HG03520 (cell line): ENCODE measurements at regions not wholly inside any gene's neighbourhood (a gene's known extent, or its start where the extent isn't known, plus 50 kb on each side); places are given as distances from the start of the nearest gene placed in this dataset.
"Not testable (repeated sequence)": the region's sequence is repeated elsewhere in the genome, so short reads cannot be mapped to it uniquely, and the experiment has no call there.

Experiments
- ATAC-seq: cut with Tn5 transposase; IDR thresholded peaks from one replicate; pipeline ENCODE4 v1.9.1; 2021; ENCODE audit warnings: mild to moderate bottlenecking, moderate library complexity; ENCODE audit not compliant: unreplicated experiment

GRCh38 chr18:1261054-1261453, 356.4 kb downstream of the ADCYAP1 start:
- no peak for ATAC-seq

- ATAC-seq = no peak
Observed at GRCh38 chr18:1267021-1267420, 362.4 kb downstream of the ADCYAP1 start.

GRCh38 chr18:1270081-1270480, 365.4 kb downstream of the ADCYAP1 start:
- ATAC-seq = no peak

- no peak for ATAC-seq
Observed at GRCh38 chr18:1273469-1273868, 368.8 kb downstream of the ADCYAP1 start.

- ATAC-seq = no peak
Observed at GRCh38 chr18:1292167-1292566, 387.5 kb downstream of the ADCYAP1 start.

- no peak for ATAC-seq
Observed at GRCh38 chr18:1294229-1294628, 389.6 kb downstream of the ADCYAP1 start.

GRCh38 chr18:1296237-1296636, 391.6 kb downstream of the ADCYAP1 start:
- ATAC-seq = no peak

GRCh38 chr18:1302861-1303260, 398.2 kb downstream of the ADCYAP1 start:
- ATAC-seq = no peak

- ATAC-seq = no peak
Observed at GRCh38 chr18:1304392-1304992, 399.8 kb downstream of the ADCYAP1 start.

GRCh38 chr18:1306641-1307040, 402.0 kb downstream of the ADCYAP1 start:
- ATAC-seq = no peak

GRCh38 chr18:1308686-1309085, 404.0 kb downstream of the ADCYAP1 start:
- no peak for ATAC-seq

- ATAC-seq = no peak
Observed at GRCh38 chr18:1311376-1311775, 406.7 kb downstream of the ADCYAP1 start.

GRCh38 chr18:1335345-1335744, 430.7 kb downstream of the ADCYAP1 start:
- not testable (repeated sequence) for ATAC-seq

GRCh38 chr18:1350931-1351450, 446.3 kb downstream of the ADCYAP1 start:
- no peak for ATAC-seq

- ATAC-seq = no peak
Observed at GRCh38 chr18:1353025-1353424, 448.4 kb downstream of the ADCYAP1 start.

- no peak for ATAC-seq
Observed at GRCh38 chr18:1357724-1358123, 453.1 kb downstream of the ADCYAP1 start.

- no peak for ATAC-seq
Observed at GRCh38 chr18:1361936-1362335, 457.3 kb downstream of the ADCYAP1 start.

GRCh38 chr18:1370552-1370951, 465.9 kb downstream of the ADCYAP1 start:
- ATAC-seq = no peak

- no peak for ATAC-seq
Observed at GRCh38 chr18:1371724-1372123, 467.1 kb downstream of the ADCYAP1 start.

- ATAC-seq = no peak
Observed at GRCh38 chr18:1383465-1383864, 478.8 kb downstream of the ADCYAP1 start.

- not testable (repeated sequence) for ATAC-seq
Observed at GRCh38 chr18:1388468-1388867, 483.8 kb downstream of the ADCYAP1 start.

GRCh38 chr18:1392046-1392445, 487.4 kb downstream of the ADCYAP1 start:
- ATAC-seq = no peak
